Activated CD4-positive, CD25-positive, alpha-beta regulatory T cell treated with anti-CD3 and anti-CD28 coated beads, Interleukin-2, amount 50 U/mL, for 16 hours (primary cell): ENCODE measurements at regions not wholly inside any gene's neighbourhood (a gene's known extent, or its start where the extent isn't known, plus 50 kb on each side); places are given as distances from the start of the nearest gene placed in this dataset.

ENCODE experiments used
- DNase-seq: peaks from one replicate; pipeline ENCODE4 v3.0.0-alpha.2; 2020; ENCODE audit warnings: low read depth, low spot score

- DNase-seq: no peak
Observed at GRCh38 chr3:181859518-181859917, 147.8 kb downstream of the SOX2 start.

GRCh38 chr3:181860235-181860634 is 148.5 kb downstream of the SOX2 start:
- no peak for DNase-seq

- DNase-seq: no peak
Observed at GRCh38 chr3:181862502-181862901, 150.8 kb downstream of the SOX2 start.

- DNase-seq: no peak
Observed at GRCh38 chr3:181868576-181869082, 156.9 kb downstream of the SOX2 start.

GRCh38 chr3:181872887-181873286 is 161.2 kb downstream of the SOX2 start:
- DNase-seq: no peak

- DNase-seq: no peak
Observed at GRCh38 chr3:181879926-181880325, 168.2 kb downstream of the SOX2 start.

GRCh38 chr3:181880331-181880730 is 168.6 kb downstream of the SOX2 start:
- DNase-seq: no peak

GRCh38 chr3:181881749-181882148 is 170.0 kb downstream of the SOX2 start:
- DNase-seq: no peak

GRCh38 chr3:181885868-181886630 is 174.3 kb downstream of the SOX2 start:
- DNase-seq: no peak

- DNase-seq: no peak
Observed at GRCh38 chr3:181886676-181887075, 175.0 kb downstream of the SOX2 start.

- DNase-seq: no peak
Observed at GRCh38 chr3:181887685-181888084, 176.0 kb downstream of the SOX2 start.

GRCh38 chr3:181888234-181888633 is 176.5 kb downstream of the SOX2 start:
- no peak for DNase-seq

- no peak for DNase-seq
Observed at GRCh38 chr3:181892848-181893247, 181.1 kb downstream of the SOX2 start.

GRCh38 chr3:181896605-181897004 is 184.9 kb downstream of the SOX2 start:
- DNase-seq: no peak

- DNase-seq: no peak
Observed at GRCh38 chr3:181899702-181900101, 188.0 kb downstream of the SOX2 start.

GRCh38 chr3:181901626-181902025 is 189.9 kb downstream of the SOX2 start:
- no peak for DNase-seq

GRCh38 chr3:181906338-181906737 is 194.6 kb downstream of the SOX2 start:
- no peak for DNase-seq

GRCh38 chr3:181909241-181909640 is 197.5 kb downstream of the SOX2 start:
- no peak for DNase-seq

- DNase-seq: no peak
Observed at GRCh38 chr3:181912384-181912783, 200.7 kb downstream of the SOX2 start.

GRCh38 chr3:181913254-181913653 is 201.5 kb downstream of the SOX2 start:
- DNase-seq: no peak

GRCh38 chr3:181915551-181915950 is 203.8 kb downstream of the SOX2 start:
- DNase-seq: no peak

GRCh38 chr3:181916013-181916412 is 204.3 kb downstream of the SOX2 start:
- DNase-seq: no peak

GRCh38 chr3:181917027-181917426 is 205.3 kb downstream of the SOX2 start:
- no peak for DNase-seq

- DNase-seq: no peak
Observed at GRCh38 chr3:181919375-181919774, 207.7 kb downstream of the SOX2 start.
